GM12878 (cell line): ENCODE measurements at regions not wholly inside any gene's neighbourhood (a gene's known extent, or its start where the extent isn't known, plus 50 kb on each side); places are given as distances from the start of the nearest gene placed in this dataset.

Source experiments
- ATAC-seq: fragments of 200-7000 bp; cut with Tn5 transposase; 3 replicates; pipeline ENCODE4 v1.9.1; 2020; ENCODE audit warnings: mild to moderate bottlenecking, moderate library complexity
- BruUV-seq: library from RNA; stranded (reverse); fragments of 400-500 nt; replicated peaks from 2 replicates; lab custom pipeline; 2021; lab: Mats Ljungman, UMichigan
- CTCF ChIA-PET: fragments of 300-600 bp; sonication (Branson Sonifier 250); formaldehyde crosslinking; extraction: SDS; loops from one replicate; lab custom pipeline; 2021; ENCODE audit warnings: inconsistent platforms; lab: Yijun Ruan, JAX
- POLR2A ChIA-PET: fragments of 350-600 bp; formaldehyde crosslinking; extraction: SDS; loops from one replicate; lab custom pipeline; 2021; ENCODE audit warnings: inconsistent platforms; lab: Charles Lee
- RAD21 ChIA-PET: fragments of 300-600 bp; sonication (Branson Sonifier 250); formaldehyde crosslinking; loops from one replicate; lab custom pipeline; 2023; ENCODE audit warnings: antibody characterized with exemption; ENCODE audit not compliant: unreplicated experiment; lab: Charles Lee
- SMC1A ChIA-PET: fragments of 300-600 bp; sonication (Branson Sonifier 250); formaldehyde crosslinking; loops from one replicate; lab custom pipeline; 2023; ENCODE audit not compliant: unreplicated experiment, uncharacterized antibody; lab: Charles Lee
- DNase-seq: peaks from one replicate; pipeline ENCODE4 v3.0.0-alpha.2; 2011; ENCODE audit warnings: low read depth, low spot score
- FAIRE-seq: peaks from 3 replicates; lab custom pipeline; 2011; peaks lifted over from hg19 to GRCh38; lab: Jason Lieb, UNC
- H2AFZ ChIP-seq: 2 replicates; pipeline ENCODE4 v1.6.0; 2011; ENCODE audit warnings: low read depth, low read length, control low read depth; ENCODE audit not compliant: control insufficient read depth
- H3K27ac ChIP-seq: 2 replicates; pipeline ENCODE4 v1.5.1; 2011; ENCODE audit warnings: control low read depth; ENCODE audit not compliant: control insufficient read depth, insufficient read depth
- H3K27me3 ChIP-seq, 2 experiments: replicated peaks in 1 of 2; 2 replicates each; pipeline versions ENCODE4 v1.6.0 to v1.6.1; 2011; ENCODE audit warnings: low read length in 1 of 2; ENCODE audit not compliant: control insufficient read depth in 2 of 2, insufficient read depth in 2 of 2
- H3K36me3 ChIP-seq, 2 experiments: 2 replicates each; pipeline ENCODE4 v1.5.1; 2011; ENCODE audit warnings: low read length in 1 of 2; ENCODE audit not compliant: control insufficient read depth in 2 of 2, insufficient read depth in 2 of 2
- H3K4me1 ChIP-seq: 2 replicates; pipeline ENCODE4 v1.6.1; 2011; ENCODE audit warnings: mild to moderate bottlenecking, low read length, moderate library complexity, mixed read lengths; ENCODE audit not compliant: control insufficient read depth, insufficient read depth
- H3K4me2 ChIP-seq: 2 replicates; pipeline ENCODE4 v1.6.0; 2011; ENCODE audit warnings: control low read depth; ENCODE audit not compliant: control insufficient read depth, insufficient read depth
- H3K4me3 ChIP-seq: fragments of 200-600 bp; sonication (generic); 2 replicates; pipeline ENCODE4 v1.5.1; 2016
- H3K79me2 ChIP-seq: 2 replicates; pipeline ENCODE4 v1.6.0; 2011; ENCODE audit warnings: low read length; ENCODE audit not compliant: control insufficient read depth, insufficient read depth
- H3K9ac ChIP-seq: 2 replicates; pipeline ENCODE4 v1.8.0; 2011; ENCODE audit warnings: low read length, control low read depth, mixed read lengths; ENCODE audit not compliant: control insufficient read depth, insufficient read depth
- H3K9me3 ChIP-seq: replicated peaks from 3 replicates; pipeline ENCODE4 v1.5.1; 2011; ENCODE audit warnings: mild to moderate bottlenecking, low read length; ENCODE audit not compliant: control insufficient read depth, insufficient read depth
- H4K20me1 ChIP-seq: 2 replicates; pipeline ENCODE4 v1.6.0; 2011; ENCODE audit not compliant: control insufficient read depth, insufficient read depth
- ASH2L ChIP-seq: fragments of 300-600, 200-600 bp; sonication (generic); IDR thresholded peaks from 2 replicates; pipeline ENCODE4 v1.6.1; 2017; ENCODE audit warnings: low read depth, mild to moderate bottlenecking, borderline replicate concordance
- CEBPB ChIP-seq, 2 experiments: fragments of 150-350 bp in 1 of 2; IDR thresholded peaks; 2 replicates each; pipeline ENCODE4 v1.6.1; 2012 to 2014; ENCODE audit warnings: low read depth in 2 of 2, low read length in 2 of 2, borderline replicate concordance in 1 of 2, inconsistent platforms in 1 of 2
- CHD4 ChIP-seq: fragments of 200-600 bp; sonication (generic); IDR thresholded peaks from 2 replicates; pipeline ENCODE4 v1.6.1; 2016; ENCODE audit warnings: mild to moderate bottlenecking
- EP300 ChIP-seq, 2 experiments: fragments of 150-350 bp in 1 of 2; IDR thresholded peaks; 2 replicates each; pipeline ENCODE4 v1.6.1; 2011 to 2012; ENCODE audit warnings: low read depth in 2 of 2, low read length in 2 of 2, borderline replicate concordance in 1 of 2, improper control_type of control experiment in 1 of 2, inconsistent platforms in 1 of 2; ENCODE audit not compliant: control insufficient read depth in 1 of 2
- HCFC1 ChIP-seq: fragments of 150-350 bp; IDR thresholded peaks from 2 replicates; pipeline ENCODE4 v1.6.1; 2014; ENCODE audit warnings: low read length
- MYC ChIP-seq: IDR thresholded peaks from 2 replicates; pipeline ENCODE4 v1.6.1; 2011; ENCODE audit warnings: mild to moderate bottlenecking, low read length, moderate library complexity, inconsistent platforms; ENCODE audit not compliant: insufficient read depth, insufficient replicate concordance, insufficient read length, severe bottlenecking
- NFYB ChIP-seq: IDR thresholded peaks from 2 replicates; pipeline ENCODE4 v1.6.1; 2011; ENCODE audit warnings: low read depth, mild to moderate bottlenecking, low read length, improper control_type of control experiment, moderate library complexity; ENCODE audit not compliant: insufficient read depth
- NR2C2 ChIP-seq: IDR thresholded peaks from 2 replicates; pipeline ENCODE4 v1.6.1; 2011; ENCODE audit warnings: borderline replicate concordance, low read depth; ENCODE audit not compliant: control insufficient read depth, insufficient read length
- RB1 ChIP-seq: fragments of 450-650 bp; formaldehyde crosslinking; IDR thresholded peaks from 2 replicates; pipeline ENCODE4 v1.6.1; 2017; ENCODE audit warnings: mild to moderate bottlenecking, borderline replicate concordance
- SUPT20H ChIP-seq: IDR thresholded peaks from 2 replicates; pipeline ENCODE4 v1.6.1; 2011; ENCODE audit warnings: low read depth, mild to moderate bottlenecking, low read length, moderate library complexity, borderline replicate concordance; ENCODE audit not compliant: control insufficient read depth
- WRNIP1 ChIP-seq: IDR thresholded peaks from 2 replicates; pipeline ENCODE4 v1.6.1; 2011; ENCODE audit warnings: low read depth, low read length, improper control_type of control experiment, borderline replicate concordance
- ZNF24 ChIP-seq: fragments of 450-650 bp; IDR thresholded peaks from 2 replicates; pipeline ENCODE4 v1.6.1; 2017; ENCODE audit warnings: antibody characterized with exemption, mild to moderate bottlenecking
- WGBS: methylation state at CpG from one replicate; pipeline ENCODE4 v1.1.6; 2016; ENCODE audit warnings: low lambda C conversion rate; ENCODE audit not compliant: insufficient replicate concordance, insufficient coverage; ENCODE audit errors: missing lambda C conversion rate; 5-methylcytosine and 5-hydroxymethylcytosine counted together
- in situ Hi-C: fragments of 300-500 bp; cut with MboI; formaldehyde crosslinking; loops from 9 replicates; pipeline ENCODE4 v1.14.3; 2018; ENCODE audit warnings: mixed read lengths
- intact Hi-C: fragments of 100-400 bp; cut with micrococcal nuclease; formaldehyde crosslinking; loops from one replicate; pipeline ENCODE4 v1.14.2; 2022; ENCODE audit not compliant: unreplicated experiment
- TF ChIP-seq, protein P1 (sequence below): fragments of 450-650 bp; IDR thresholded peaks from 2 replicates; pipeline ENCODE4 v1.6.1; 2017; ENCODE audit warnings: mild to moderate bottlenecking
- TF ChIP-seq, protein P2 (sequence below): fragments of 450-650 bp; IDR thresholded peaks from 2 replicates; pipeline ENCODE4 v1.6.1; 2016; ENCODE audit warnings: mild to moderate bottlenecking, moderate library complexity, borderline replicate concordance
- TF ChIP-seq, protein P3 (sequence below): IDR thresholded peaks from 2 replicates; pipeline ENCODE4 v1.6.1; 2012; ENCODE audit warnings: low read depth, low read length, improper control_type of control experiment
- TF ChIP-seq, protein P4 (sequence below): fragments of 450-650 bp; IDR thresholded peaks from 2 replicates; pipeline ENCODE4 v1.6.1; 2017; ENCODE audit warnings: mild to moderate bottlenecking, low read depth, inconsistent platforms; ENCODE audit not compliant: poor library complexity, severe bottlenecking

DNA sequence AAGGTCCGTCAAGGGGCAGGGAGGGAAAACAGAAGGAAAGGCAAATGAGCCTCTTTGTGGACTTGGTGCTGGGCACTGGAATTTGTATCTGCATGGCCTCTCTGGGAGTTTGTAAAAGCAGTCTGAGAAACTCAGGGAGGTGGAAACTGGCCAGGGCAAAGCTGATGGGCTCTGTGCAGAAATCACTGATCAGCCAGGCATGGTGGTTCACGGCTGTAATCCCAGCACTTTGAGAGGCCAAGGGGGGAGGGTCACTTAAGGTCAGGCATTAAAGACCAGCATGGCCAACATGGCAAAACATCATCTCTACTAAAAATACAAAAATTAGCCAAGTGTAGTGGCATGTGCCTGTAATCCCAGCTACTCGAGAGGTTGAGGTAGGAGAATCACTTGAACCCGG lies 369.9 kb upstream of the ZNF507 start:
- no peak overlapping the region for H3K4me3 ChIP-seq
- POLR2A ChIA-PET: no interaction called here
- TF ChIP-seq EP300 (IDR thresholded peaks at IDR 0.05; ENCODE audit: borderline replicate concordance in 1 of 2, control insufficient read depth in 1 of 2, low read depth in 2 of 2, low read length in 2 of 2): no peak
- TF ChIP-seq SUPT20H: no peak
- no peak for TF ChIP-seq ASH2L
- TF ChIP-seq, protein P1, sequence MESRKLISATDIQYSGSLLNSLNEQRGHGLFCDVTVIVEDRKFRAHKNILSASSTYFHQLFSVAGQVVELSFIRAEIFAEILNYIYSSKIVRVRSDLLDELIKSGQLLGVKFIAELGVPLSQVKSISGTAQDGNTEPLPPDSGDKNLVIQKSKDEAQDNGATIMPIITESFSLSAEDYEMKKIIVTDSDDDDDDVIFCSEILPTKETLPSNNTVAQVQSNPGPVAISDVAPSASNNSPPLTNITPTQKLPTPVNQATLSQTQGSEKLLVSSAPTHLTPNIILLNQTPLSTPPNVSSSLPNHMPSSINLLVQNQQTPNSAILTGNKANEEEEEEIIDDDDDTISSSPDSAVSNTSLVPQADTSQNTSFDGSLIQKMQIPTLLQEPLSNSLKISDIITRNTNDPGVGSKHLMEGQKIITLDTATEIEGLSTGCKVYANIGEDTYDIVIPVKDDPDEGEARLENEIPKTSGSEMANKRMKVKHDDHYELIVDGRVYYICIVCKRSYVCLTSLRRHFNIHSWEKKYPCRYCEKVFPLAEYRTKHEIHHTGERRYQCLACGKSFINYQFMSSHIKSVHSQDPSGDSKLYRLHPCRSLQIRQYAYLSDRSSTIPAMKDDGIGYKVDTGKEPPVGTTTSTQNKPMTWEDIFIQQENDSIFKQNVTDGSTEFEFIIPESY: no peak
- TF ChIP-seq, protein P2, sequence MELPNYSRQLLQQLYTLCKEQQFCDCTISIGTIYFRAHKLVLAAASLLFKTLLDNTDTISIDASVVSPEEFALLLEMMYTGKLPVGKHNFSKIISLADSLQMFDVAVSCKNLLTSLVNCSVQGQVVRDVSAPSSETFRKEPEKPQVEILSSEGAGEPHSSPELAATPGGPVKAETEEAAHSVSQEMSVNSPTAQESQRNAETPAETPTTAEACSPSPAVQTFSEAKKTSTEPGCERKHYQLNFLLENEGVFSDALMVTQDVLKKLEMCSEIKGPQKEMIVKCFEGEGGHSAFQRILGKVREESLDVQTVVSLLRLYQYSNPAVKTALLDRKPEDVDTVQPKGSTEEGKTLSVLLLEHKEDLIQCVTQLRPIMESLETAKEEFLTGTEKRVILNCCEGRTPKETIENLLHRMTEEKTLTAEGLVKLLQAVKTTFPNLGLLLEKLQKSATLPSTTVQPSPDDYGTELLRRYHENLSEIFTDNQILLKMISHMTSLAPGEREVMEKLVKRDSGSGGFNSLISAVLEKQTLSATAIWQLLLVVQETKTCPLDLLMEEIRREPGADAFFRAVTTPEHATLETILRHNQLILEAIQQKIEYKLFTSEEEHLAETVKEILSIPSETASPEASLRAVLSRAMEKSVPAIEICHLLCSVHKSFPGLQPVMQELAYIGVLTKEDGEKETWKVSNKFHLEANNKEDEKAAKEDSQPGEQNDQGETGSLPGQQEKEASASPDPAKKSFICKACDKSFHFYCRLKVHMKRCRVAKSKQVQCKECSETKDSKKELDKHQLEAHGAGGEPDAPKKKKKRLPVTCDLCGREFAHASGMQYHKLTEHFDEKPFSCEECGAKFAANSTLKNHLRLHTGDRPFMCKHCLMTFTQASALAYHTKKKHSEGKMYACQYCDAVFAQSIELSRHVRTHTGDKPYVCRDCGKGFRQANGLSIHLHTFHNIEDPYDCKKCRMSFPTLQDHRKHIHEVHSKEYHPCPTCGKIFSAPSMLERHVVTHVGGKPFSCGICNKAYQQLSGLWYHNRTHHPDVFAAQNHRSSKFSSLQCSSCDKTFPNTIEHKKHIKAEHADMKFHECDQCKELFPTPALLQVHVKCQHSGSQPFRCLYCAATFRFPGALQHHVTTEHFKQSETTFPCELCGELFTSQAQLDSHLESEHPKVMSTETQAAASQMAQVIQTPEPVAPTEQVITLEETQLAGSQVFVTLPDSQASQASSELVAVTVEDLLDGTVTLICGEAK: no peak
- no peak for TF ChIP-seq HCFC1
- no peak for TF ChIP-seq CEBPB (IDR thresholded peaks at IDR 0.05; ENCODE audit: borderline replicate concordance in 1 of 2, low read depth in 2 of 2, low read length in 2 of 2)
- no peak for TF ChIP-seq MYC
- no peak for TF ChIP-seq RB1
- TF ChIP-seq, protein P3, sequence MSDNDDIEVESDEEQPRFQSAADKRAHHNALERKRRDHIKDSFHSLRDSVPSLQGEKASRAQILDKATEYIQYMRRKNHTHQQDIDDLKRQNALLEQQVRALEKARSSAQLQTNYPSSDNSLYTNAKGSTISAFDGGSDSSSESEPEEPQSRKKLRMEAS: no peak
- no peak for TF ChIP-seq ZNF24
- TF ChIP-seq NFYB: no peak
- TF ChIP-seq, protein P4, sequence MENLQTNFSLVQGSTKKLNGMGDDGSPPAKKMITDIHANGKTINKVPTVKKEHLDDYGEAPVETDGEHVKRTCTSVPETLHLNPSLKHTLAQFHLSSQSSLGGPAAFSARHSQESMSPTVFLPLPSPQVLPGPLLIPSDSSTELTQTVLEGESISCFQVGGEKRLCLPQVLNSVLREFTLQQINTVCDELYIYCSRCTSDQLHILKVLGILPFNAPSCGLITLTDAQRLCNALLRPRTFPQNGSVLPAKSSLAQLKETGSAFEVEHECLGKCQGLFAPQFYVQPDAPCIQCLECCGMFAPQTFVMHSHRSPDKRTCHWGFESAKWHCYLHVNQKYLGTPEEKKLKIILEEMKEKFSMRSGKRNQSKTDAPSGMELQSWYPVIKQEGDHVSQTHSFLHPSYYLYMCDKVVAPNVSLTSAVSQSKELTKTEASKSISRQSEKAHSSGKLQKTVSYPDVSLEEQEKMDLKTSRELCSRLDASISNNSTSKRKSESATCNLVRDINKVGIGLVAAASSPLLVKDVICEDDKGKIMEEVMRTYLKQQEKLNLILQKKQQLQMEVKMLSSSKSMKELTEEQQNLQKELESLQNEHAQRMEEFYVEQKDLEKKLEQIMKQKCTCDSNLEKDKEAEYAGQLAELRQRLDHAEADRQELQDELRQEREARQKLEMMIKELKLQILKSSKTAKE: no peak
- TF ChIP-seq WRNIP1: no peak
- no peak for TF ChIP-seq CHD4
- no peak for TF ChIP-seq NR2C2

More for the DNA sequence above, 369.9 kb upstream of the ZNF507 start:
- DNase-seq: no peak
- no peak for ATAC-seq
- Histone ChIP-seq H3K4me2 (no peak overlapping the region), H3K36me3 (no peaks in the 10 kb centered on the region), H2AFZ (no peak overlapping the region), H3K9me3 (no peaks in the 10 kb centered on the region; the same call in 2 of the 3 replicates), H3K27me3 (no peaks in the 10 kb centered on the region), H3K4me1 (no peaks in the 10 kb centered on the region), H3K27ac (no peak overlapping the region), H3K9ac (no peak overlapping the region), H3K79me2 (no peaks in the 10 kb centered on the region), H4K20me1 (no peaks in the 10 kb centered on the region)
- in situ Hi-C loops (no loop called here), intact Hi-C loops (no loop called here)
- SMC1A ChIA-PET: no interaction called here
- 46% methylated on average over 4 of the region's 4 CpGs for WGBS
- CTCF ChIA-PET: no interaction called here
- BruUV-seq: no TSS peak
- RAD21 ChIA-PET: no interaction called here
- no peak for FAIRE-seq
